DMS 273 (cell line): ENCODE measurements at regions not wholly inside any gene's neighbourhood (a gene's known extent, or its start where the extent isn't known, plus 50 kb on each side); places are given as distances from the start of the nearest gene placed in this dataset.
"Not testable (repeated sequence)": the region's sequence is repeated elsewhere in the genome, so short reads cannot be mapped to it uniquely, and the experiment has no call there.

Experiments used
- DNase-seq: peaks from one replicate; lab custom pipeline; 2025; ENCODE audit not compliant: unreplicated experiment; lab: John Stamatoyannopoulos, UW

GRCh38 chr10:55183993-55184392, 383.0 kb upstream of the PCDH15 start:
- no peak for DNase-seq

- no peak for DNase-seq
These were observed 379.3 kb upstream of the PCDH15 start for GRCh38 chr10:55180357-55180756.

GRCh38 chr10:55174419-55174818, 373.4 kb upstream of the PCDH15 start:
- no peak for DNase-seq

- no peak for DNase-seq
These were observed 368.5 kb upstream of the PCDH15 start for GRCh38 chr10:55169493-55169892.

- DNase-seq: no peak
These were observed 367.3 kb upstream of the PCDH15 start for GRCh38 chr10:55168343-55168742.

- no peak for DNase-seq
These were observed 362.5 kb upstream of the PCDH15 start for GRCh38 chr10:55163388-55163979.

GRCh38 chr10:55162321-55162720, 361.3 kb upstream of the PCDH15 start:
- not testable (repeated sequence) for DNase-seq

- no peak for DNase-seq
These were observed 359.7 kb upstream of the PCDH15 start for GRCh38 chr10:55160655-55161283.

- no peak for DNase-seq
These were observed 357.6 kb upstream of the PCDH15 start for GRCh38 chr10:55158633-55159032.

- no peak for DNase-seq
These were observed 345.0 kb upstream of the PCDH15 start for GRCh38 chr10:55146032-55146431.

GRCh38 chr10:55144001-55144400, 343.0 kb upstream of the PCDH15 start:
- no peak for DNase-seq

- no peak for DNase-seq
These were observed 340.9 kb upstream of the PCDH15 start for GRCh38 chr10:55141892-55142291.

GRCh38 chr10:55137063-55137462, 336.0 kb upstream of the PCDH15 start:
- DNase-seq: no peak

GRCh38 chr10:55104738-55105137, 303.7 kb upstream of the PCDH15 start:
- DNase-seq: no peak

GRCh38 chr10:55098452-55098851, 297.4 kb upstream of the PCDH15 start:
- DNase-seq: no peak

GRCh38 chr10:55091691-55092328, 290.8 kb upstream of the PCDH15 start:
- peak; percentile 5 for DNase-seq

- no peak for DNase-seq
These were observed 277.1 kb upstream of the PCDH15 start for GRCh38 chr10:55078121-55078520.

- no peak for DNase-seq
These were observed 264.2 kb upstream of the PCDH15 start for GRCh38 chr10:55065185-55065584.

- no peak for DNase-seq
These were observed 262.8 kb upstream of the PCDH15 start for GRCh38 chr10:55063811-55064210.

- no peak for DNase-seq
These were observed 261.3 kb upstream of the PCDH15 start for GRCh38 chr10:55062349-55062748.

- no peak for DNase-seq
These were observed 257.8 kb upstream of the PCDH15 start for GRCh38 chr10:55058800-55059199.

GRCh38 chr10:55051515-55051914, 250.5 kb upstream of the PCDH15 start:
- no peak for DNase-seq
